PFSK-1 (cell line): ENCODE measurements at regions not wholly inside any gene's neighbourhood (a gene's known extent, or its start where the extent isn't known, plus 50 kb on each side); places are given as distances from the start of the nearest gene placed in this dataset.

Experiments
- FOXP2 ChIP-seq: optimal IDR thresholded peaks from 2 replicates; pipeline ENCODE3; 2011; ENCODE audit warnings: borderline replicate concordance, control low read depth, inconsistent platforms; ENCODE audit not compliant: insufficient read depth; ENCODE audit errors: extremely low read length, extremely low read depth
- POLR2AphosphoS5 ChIP-seq: IDR thresholded peaks from 2 replicates; pipeline ENCODE4 v1.6.1; 2012; ENCODE audit warnings: low read depth, mild to moderate bottlenecking, control low read depth, low read length, moderate library complexity
- REST ChIP-seq, 2 experiments: IDR thresholded peaks; 2 replicates each; pipeline versions ENCODE4 v1.6.1 to v1.8.0; 2011 to 2012; ENCODE audit warnings: low read depth in 2 of 2, low read length in 2 of 2, control low read depth in 1 of 2, inconsistent platforms in 1 of 2, mild to moderate bottlenecking in 1 of 2, moderate library complexity in 1 of 2; ENCODE audit not compliant: insufficient read depth in 1 of 2
- SIN3A ChIP-seq: IDR thresholded peaks from 2 replicates; pipeline ENCODE4 v1.6.1; 2012; ENCODE audit warnings: mild to moderate bottlenecking, low read length, moderate library complexity, borderline replicate concordance; ENCODE audit not compliant: insufficient read depth
- TAF1 ChIP-seq: IDR thresholded peaks from 2 replicates; pipeline ENCODE4 v1.6.1; 2012; ENCODE audit warnings: low read length, control low read depth, borderline replicate concordance; ENCODE audit not compliant: insufficient read depth

- TF ChIP-seq FOXP2 (no peak), POLR2AphosphoS5 (no peak)
These were observed 779.4 kb upstream of the ZEB2 start for GRCh38 chr2:145299368-145299767.

GRCh38 chr2:145292166-145292565 is 772.2 kb upstream of the ZEB2 start:
- no peak for TF ChIP-seq POLR2AphosphoS5
- no peak for TF ChIP-seq FOXP2
- TF ChIP-seq SIN3A, result no peak
- TF ChIP-seq TAF1, result no peak

- TF ChIP-seq FOXP2, result no peak
- TF ChIP-seq REST (IDR thresholded peaks at IDR 0.05; ENCODE audit: insufficient read depth in 1 of 2, low read depth in 2 of 2, low read length in 2 of 2), result no peak
- no peak for TF ChIP-seq POLR2AphosphoS5
- no peak for TF ChIP-seq TAF1
- TF ChIP-seq SIN3A, result no peak
These were observed 771.1 kb upstream of the ZEB2 start for GRCh38 chr2:145290986-145291385.

GRCh38 chr2:145289946-145290345 is 770.0 kb upstream of the ZEB2 start:
- TF ChIP-seq POLR2AphosphoS5 (no peak), REST (IDR thresholded peaks at IDR 0.05; ENCODE audit: insufficient read depth in 1 of 2, low read depth in 2 of 2, low read length in 2 of 2) (no peak), SIN3A (no peak)

GRCh38 chr2:145288650-145289496 is 769.0 kb upstream of the ZEB2 start:
- TF ChIP-seq FOXP2 (no peak), REST (IDR thresholded peaks at IDR 0.05; ENCODE audit: insufficient read depth in 1 of 2, low read depth in 2 of 2, low read length in 2 of 2) (no peak), POLR2AphosphoS5 (no peak), SIN3A (no peak), TAF1 (no peak)

- TF ChIP-seq FOXP2, result no peak
These were observed 767.8 kb upstream of the ZEB2 start for GRCh38 chr2:145287736-145288135.
